Anterior cingulate cortex (tissue), 58 donors: ENCODE measurements at regions not wholly inside any gene's neighbourhood (a gene's known extent, or its start where the extent isn't known, plus 50 kb on each side); places are given as distances from the start of the nearest gene placed in this dataset.
"Not testable (repeated sequence)": the region's sequence is repeated elsewhere in the genome, so short reads cannot be mapped to it uniquely, and the experiment has no call there.

Experiments
- DNase-seq, 58 donors: peaks; one replicate each; lab custom pipeline; 2025; lab: John Stamatoyannopoulos, UW

DNA sequence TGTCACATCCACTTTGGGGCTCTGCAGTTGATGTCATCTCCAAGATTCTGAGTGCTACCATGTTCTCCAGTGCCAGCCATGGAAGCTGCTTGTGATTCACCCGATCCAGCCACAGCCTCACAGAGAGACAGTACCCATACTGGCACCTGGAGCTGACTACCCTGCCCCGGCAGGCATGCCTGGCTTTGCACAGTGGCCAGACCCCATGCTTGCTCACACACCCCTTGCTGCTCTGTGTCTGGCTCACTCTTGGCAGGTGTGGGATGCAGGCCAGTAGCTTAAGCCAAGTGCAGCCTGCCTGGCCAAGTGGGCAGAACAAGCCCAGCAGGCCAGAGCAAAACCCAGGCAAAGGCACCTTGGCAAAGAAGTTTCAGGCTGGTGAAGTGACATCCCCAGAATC, 828.4 kb upstream of the VRK2 start:
- no peak for DNase-seq

GRCh38 chr2:57229706-57230105, 816.9 kb upstream of the VRK2 start:
- not testable (repeated sequence) for DNase-seq

GRCh38 chr2:57232341-57232740, 814.3 kb upstream of the VRK2 start:
- DNase-seq, result not testable (repeated sequence)

DNA sequence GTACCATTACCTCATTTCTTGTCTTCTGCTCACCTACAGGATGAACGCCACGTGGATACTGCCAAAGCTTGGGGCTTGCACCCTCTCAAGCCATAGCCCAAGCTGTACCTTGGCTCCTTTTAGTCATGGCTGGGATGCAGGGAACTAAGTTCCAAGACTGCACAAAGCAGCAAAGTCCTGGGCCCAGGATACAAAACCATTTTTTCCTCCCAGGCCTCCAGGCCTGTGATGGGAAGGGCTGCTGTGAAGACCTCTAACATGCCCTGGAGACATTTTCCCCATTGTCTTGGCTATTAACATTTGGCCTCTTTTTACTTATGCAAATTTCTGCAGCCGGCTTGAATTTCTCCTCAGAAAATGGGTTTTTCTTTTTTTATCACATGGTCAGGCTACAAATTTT, 795.1 kb upstream of the VRK2 start:
- not testable (repeated sequence) for DNase-seq

DNA sequence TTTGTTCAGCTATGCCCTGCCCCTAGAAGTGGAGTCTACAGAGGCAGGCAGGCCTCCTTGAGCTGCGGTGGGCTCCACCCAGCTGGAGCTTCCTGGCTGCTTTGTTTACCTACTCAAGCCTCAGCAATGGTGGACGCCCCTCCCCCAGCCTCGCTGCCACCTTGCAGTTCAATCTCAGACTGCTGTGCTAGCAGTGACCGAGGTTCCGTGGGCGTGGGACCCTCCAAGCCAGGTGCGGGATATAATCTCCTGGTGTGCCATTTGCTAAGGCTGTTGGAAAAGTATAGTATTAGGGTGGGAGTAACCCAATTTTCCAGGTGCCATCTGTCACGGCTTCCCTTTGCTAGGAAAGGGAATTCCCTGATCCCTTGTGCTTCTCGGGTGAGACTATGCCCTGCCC, 770.2 kb upstream of the VRK2 start:
- not testable (repeated sequence) for DNase-seq

- no peak for DNase-seq
Measured at GRCh38 chr2:57278451-57278850, 768.2 kb upstream of the VRK2 start.

- no peak for DNase-seq
Measured at GRCh38 chr2:57291209-57291608, 755.4 kb upstream of the VRK2 start.

- no peak for DNase-seq
Measured at GRCh38 chr2:57296795-57297517, 749.6 kb upstream of the VRK2 start.

DNA sequence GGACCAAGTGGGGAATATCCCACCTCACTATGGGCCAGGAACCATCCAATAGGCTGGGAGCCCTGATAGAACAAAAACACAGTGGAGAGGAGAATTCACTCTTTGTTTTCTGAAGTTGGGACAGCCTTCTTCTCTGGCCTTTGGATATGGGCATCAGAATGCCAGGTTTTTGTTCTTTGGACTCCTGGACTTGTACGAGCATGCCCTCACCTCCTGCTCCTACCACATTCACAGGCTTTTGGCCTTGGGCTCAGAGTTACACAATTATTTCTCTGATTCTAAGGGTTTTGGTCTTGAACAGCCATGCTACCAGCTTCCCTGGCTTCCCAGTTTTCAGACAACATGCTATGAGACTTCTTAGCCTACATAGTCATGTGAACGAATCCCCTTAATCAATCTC, 732.9 kb upstream of the VRK2 start:
- no peak for DNase-seq

GRCh38 chr2:57314682-57315081, 731.9 kb upstream of the VRK2 start:
- no peak for DNase-seq

- DNase-seq, result no peak
Measured at GRCh38 chr2:57330447-57330846, 716.2 kb upstream of the VRK2 start.

DNA sequence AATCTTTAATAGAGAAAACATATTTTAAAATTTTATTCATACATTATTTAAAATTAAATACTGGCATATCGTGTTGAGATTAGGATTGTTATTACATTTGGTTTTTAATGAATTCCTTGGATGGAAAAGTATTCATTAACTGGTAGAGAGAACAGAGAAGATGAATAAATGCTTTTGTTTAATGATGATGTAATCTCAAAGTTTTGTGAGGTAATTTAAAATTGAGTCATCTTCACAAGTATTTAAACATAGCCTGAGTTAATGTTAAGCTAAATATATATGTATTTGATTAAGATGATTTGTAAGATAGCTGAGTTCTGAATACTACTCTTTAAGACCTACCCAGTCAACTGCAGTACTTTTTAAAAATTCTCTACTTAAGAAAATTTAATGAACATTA, 713.4 kb upstream of the VRK2 start:
- DNase-seq, result no peak

- no peak for DNase-seq
Measured at GRCh38 chr2:57343391-57344006, 703.1 kb upstream of the VRK2 start.

- no peak for DNase-seq
Measured at GRCh38 chr2:57368190-57368589, 678.4 kb upstream of the VRK2 start.

DNA sequence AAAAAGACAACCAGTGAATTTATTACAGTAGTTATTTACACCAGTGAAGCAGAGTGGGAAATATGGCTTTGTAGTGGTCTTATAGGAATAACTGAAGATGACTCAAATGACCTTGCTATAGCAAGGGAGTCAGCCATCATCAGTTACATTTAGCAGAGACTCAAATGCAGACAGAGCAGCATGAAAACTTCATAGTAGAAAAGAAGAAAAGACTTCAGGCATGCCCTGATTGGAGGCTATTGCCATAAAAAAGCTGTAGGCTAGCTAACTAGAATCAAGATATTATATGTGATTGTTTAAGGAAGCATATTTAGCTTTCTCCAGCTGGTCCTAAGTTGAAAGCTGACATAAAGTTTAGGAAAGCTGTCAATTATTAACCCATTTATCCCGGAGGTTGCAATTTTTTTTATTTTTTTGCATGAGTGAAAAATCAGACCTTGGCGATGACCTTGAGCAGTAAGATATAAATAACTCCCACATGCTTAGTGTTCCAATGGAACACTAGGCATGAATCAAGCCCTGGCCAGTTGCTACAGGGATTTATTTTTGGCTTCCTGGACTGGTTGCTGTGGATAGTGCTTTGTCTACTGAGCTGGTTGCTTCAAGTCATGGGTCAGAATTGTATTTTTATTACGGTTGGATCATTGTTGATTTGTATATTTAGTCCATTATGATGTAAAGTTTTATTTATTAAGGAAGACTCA, 675.6 kb upstream of the VRK2 start:
- DNase-seq, result no peak

GRCh38 chr2:57372237-57372984, 674.2 kb upstream of the VRK2 start:
- DNase-seq, result no peak

- no peak for DNase-seq
Measured at GRCh38 chr2:57373530-57373929, 673.1 kb upstream of the VRK2 start.

DNA sequence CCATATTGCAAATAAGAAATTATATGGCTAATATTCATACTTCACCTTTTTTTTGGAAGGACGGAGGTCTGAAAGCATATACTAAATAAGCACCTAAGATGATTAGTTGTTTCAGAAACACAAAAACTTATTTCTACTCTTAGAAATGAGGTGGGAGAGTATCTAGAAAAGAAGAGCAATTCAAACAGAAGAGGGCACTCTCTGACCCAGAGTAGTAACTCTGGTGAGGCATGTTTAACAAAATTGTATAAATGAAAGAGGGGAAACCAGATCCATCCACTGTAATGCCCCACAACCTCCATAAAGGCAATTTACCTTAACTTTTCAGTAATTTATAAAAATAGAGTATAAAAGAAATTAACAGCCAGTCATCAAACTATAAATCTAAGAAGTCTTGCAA, 669.6 kb upstream of the VRK2 start:
- DNase-seq, result no peak

DNA sequence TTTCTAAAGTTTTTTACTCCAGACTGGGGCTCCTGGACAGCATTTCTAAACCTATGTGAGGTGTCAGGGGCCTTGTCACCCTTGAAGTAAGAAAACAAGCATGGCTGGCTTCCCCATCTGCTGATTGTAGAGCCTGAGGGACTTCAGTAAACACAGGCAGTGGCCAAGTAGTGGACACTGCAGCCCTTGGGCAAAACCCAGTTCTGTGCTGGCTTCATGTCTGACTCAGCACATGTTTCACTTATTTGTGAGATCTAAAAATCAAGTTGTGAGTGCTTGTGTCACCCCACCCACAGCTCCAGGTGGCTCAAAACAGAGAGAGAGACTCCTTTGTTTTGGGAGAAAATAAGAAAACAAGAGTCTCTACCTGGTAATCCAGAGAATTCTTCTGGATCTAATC, 660.3 kb upstream of the VRK2 start:
- DNase-seq, result no peak

DNA sequence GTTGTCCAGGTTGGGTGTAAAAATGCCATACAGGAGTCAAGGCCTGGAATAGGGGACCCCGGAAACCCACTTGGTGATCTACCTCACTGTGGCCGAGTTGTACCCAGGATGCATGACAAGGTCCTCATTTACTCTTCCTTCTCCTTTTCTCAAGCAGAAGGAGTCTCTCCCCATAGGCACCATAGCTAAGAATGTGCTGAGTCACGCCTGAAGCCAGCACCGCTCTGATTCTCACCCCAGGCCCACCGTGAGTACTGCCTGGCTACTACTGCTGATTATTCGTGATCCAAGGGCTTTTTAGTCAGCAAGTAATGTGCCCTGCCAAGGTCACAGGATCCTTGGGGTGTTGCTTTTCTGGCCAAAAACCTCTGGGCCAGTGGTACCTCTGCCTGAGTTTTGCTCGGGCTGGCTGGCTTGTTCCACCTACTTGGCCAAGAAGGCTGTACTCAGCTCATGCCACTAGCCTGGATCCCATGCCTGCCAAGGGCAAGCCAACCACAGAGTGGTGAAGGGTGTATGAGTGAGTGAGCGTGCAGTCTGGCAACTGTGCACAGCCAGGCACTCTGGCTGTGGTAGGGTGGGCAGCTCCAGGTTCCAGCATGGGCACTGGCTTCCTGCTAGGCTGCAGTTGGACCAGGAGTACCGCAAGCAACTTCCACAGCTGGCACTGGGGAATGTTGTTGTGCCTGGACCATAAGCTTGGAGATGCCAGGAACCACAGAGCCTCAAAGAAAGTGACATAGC, 650.1 kb upstream of the VRK2 start:
- no peak for DNase-seq
